Stimulated activated CD8-positive, alpha-beta memory T cell treated with anti-CD3 and anti-CD28 coated beads, Interleukin-7, amount 100 ng/mL, for 4 hours (primary cell): ENCODE measurements at regions not wholly inside any gene's neighbourhood (a gene's known extent, or its start where the extent isn't known, plus 50 kb on each side); places are given as distances from the start of the nearest gene placed in this dataset.
"Not testable (repeated sequence)": the region's sequence is repeated elsewhere in the genome, so short reads cannot be mapped to it uniquely, and the experiment has no call there.

ENCODE experiments used
- DNase-seq, 2 donors: peaks; one replicate each; pipeline ENCODE4 v3.0.0-alpha.2; 2020; ENCODE audit warnings: low read depth in 2 of 2

- DNase-seq, result not testable (repeated sequence)
Measured at GRCh38 chr1:228892200-228892599, 156.9 kb downstream of the RHOU start.

GRCh38 chr1:228894442-228894989, 159.2 kb downstream of the RHOU start:
- no peak for DNase-seq

- no peak for DNase-seq
Measured at GRCh38 chr1:228897901-228898300, 162.6 kb downstream of the RHOU start.

DNA sequence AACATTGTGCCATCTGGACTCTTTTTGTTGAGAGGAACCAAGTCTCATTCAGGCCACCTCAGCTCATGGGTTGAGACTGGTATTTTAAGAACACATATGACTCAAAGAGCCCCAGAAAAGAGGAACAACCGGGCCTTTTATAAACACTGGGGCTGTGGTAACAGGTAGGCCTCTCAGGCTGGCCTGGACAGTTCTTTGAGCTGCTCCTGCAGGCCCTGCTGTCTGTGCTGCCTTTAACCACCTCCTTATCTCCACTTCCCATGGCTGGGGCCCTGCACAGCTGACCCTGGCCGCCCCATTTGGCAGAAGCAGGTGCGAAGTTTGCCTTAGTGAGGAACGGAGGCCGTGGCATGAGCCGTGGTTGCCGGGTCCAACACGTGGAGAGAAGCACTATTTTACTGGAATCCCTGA, 163.3 kb downstream of the RHOU start:
- DNase-seq, result no peak

- no peak for DNase-seq
Measured at GRCh38 chr1:228899421-228899956, 164.2 kb downstream of the RHOU start.

GRCh38 chr1:228900099-228900885, 165.0 kb downstream of the RHOU start:
- no peak for DNase-seq

DNA sequence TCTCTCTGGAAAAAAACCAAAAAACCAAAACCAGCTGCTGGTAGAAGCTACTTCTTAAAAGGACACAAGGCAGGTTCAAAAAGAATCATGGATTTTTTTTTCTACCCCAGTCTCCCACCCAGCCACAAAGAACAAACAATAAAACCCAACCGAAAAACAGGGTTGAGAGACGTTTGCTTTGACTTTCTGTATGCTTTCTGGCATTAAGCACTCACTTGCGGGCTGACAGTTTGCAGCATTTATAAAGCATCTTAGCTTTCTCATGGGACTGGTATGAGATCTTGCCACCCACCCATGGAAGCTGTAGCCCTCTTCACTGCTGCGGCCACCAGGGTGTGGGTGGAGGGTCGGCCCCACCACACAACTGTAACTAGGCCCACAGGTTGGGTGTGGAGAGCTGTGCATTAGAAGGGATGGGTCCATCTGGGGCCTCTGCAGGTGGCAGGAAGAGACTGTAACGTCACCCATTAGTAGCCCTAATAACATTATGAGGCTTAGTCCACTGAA, 165.7 kb downstream of the RHOU start:
- no peak for DNase-seq

GRCh38 chr1:228901936-228902681, 166.8 kb downstream of the RHOU start:
- no peak for DNase-seq

DNA sequence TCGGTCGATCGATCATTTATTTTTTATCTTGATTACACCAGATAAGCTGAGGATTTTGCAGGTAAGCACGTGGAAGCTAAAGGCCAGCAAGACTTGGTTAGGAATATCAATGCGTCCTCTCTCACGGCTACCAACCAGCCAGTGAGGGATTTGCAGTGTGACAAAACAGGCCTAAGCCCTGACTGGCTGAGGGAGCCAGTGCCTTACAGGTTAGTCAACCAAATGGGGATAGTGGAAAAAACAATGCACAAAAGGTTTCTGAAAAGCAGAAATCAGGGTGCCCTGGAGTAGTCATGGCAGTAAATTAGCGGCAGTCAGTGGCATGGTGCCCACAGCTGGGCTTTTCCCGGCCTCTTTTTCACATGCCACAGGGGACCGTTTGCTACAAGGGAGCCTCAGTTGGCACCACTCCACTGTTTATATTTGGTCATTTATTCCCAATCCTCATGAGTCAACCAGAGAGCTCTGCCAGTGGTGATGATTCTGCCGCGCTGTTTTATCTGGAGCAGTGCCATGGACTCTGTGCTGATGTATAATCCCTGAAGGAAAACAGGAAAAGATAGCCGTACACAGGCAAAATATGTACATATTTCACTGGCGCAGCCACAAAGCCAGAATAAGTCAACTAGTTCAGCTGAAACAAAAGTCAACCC, 167.6 kb downstream of the RHOU start:
- DNase-seq, result no peak

- DNase-seq, result no peak
Measured at GRCh38 chr1:228903434-228904071, 168.3 kb downstream of the RHOU start.

DNA sequence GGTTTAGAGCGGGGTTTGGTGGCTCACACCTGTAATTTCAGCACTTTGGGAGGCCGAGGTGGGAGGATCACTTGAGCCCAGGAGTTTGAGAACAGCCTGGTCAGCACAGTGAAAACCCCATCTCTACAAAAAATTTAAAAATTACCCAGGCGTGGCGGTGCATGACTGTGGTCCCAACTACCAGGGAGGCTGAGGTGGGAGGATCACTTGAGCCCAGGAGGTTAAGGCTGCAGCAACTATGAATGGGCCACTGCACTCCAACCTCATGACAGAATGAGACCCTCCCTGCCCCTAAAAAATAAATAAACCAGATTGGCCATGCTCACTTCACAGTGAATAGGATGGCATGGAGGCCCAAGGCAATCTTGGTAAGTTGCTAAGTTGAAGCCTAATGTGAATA, 168.9 kb downstream of the RHOU start:
- DNase-seq, result no peak

- DNase-seq, result no peak
Measured at GRCh38 chr1:228905701-228906101, 170.4 kb downstream of the RHOU start.

- no peak for DNase-seq
Measured at GRCh38 chr1:228906223-228906860, 171.1 kb downstream of the RHOU start.

DNA sequence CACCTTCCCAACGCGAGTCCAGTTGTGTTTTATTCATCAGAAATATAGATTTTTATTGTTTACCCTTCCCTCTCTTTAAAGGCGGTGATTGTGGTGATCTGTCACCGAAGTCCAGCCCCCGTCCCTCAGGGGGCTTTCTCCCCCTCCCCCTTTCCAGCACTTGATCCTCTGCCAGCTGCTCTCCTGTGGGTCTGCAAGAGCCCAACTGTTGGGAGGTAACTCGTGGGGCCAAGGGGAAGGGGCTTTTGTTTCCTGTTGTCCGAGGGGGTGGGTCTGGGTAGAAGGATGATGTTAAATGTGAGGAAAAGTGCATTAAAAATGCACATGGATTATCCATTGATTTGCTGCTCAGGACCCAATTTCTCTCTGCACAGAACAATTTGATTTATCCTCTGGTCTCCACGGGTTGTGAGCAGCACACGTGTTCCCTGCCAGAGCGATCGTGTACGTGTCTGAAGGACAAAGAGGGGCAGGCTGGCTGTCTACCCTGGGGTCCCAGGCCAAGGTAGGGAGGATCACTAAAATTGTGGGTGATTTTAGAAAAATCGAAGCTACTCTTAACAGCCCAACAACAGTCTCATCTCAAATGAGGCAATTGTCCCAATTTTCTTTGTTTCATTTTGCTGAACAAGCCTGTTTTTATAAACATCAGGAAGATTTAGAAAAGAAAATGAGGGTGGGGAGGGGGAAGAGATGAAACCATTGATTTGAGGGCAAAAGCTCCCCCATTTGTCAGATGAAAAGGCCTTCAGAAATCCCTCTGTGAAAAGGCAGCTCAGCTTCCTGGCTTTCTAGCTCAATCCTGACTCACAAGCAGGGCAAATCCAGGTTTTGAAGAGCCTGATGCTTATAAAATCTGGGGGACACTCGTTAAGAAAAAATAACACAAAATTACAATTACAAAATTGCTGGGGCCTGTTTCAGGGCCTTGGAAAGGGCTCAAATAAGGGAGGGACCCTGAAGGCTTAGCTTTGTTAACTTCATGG, 176.2 kb downstream of the RHOU start:
- no peak for DNase-seq

DNA sequence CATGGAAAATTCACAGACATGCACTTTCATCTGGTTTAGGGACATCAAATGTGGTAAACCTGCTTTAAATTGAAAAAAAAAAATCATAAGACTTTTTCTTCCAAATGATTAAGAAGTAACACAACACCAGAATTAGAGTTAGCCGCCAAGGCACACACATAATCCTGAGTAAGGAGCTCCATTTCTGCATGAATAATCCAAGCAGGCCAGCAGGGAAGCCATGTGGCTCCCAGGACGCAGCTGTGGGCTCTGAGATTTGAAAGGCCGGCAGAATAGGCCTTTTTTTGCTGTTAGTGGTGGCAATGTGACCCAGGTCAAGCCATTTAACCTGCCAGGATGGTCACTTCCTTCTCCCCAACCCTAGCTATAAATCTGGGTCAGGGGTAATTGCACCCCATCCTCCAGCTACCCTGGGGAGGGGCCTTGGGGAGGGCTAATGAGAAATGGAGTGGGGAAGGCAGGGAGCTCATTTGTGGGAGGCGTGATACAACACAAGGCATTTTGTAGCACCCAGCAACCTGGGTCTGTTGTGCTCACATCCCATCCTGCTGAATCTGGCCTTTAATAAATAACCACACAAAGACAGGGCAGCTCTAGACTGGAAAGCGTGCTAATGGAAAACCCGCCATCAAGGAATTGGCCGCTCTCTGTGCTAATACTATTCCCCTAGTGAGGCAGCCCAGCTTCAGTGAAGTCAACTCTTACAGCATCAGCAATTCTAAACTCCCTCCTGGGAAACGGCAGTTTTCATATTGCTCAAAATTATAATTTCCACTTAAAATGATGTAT, 178.5 kb downstream of the RHOU start:
- DNase-seq, result no peak

GRCh38 chr1:228914700-228915099, 179.4 kb downstream of the RHOU start:
- no peak for DNase-seq

DNA sequence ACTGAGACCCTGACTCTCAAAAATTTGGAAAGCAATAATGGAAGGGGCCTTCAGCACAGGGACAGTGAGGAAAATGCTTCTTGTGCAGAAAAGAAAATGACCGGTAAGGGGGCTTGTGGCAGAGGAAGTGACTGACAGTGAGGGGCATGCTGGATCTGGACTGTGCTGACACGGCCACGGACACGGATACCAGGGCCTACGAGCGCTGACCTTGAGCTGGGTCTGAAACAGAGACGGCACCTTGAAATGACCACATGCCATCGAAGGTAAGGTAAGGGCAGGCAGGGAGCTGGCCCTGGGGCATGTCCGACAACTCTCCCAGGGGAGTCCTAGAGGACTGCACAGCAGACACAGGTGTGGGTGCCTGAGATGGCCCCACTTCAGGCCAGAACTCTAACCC, 182.1 kb downstream of the RHOU start:
- DNase-seq, result no peak

- no peak for DNase-seq
Measured at GRCh38 chr1:228917755-228918154, 182.5 kb downstream of the RHOU start.

DNA sequence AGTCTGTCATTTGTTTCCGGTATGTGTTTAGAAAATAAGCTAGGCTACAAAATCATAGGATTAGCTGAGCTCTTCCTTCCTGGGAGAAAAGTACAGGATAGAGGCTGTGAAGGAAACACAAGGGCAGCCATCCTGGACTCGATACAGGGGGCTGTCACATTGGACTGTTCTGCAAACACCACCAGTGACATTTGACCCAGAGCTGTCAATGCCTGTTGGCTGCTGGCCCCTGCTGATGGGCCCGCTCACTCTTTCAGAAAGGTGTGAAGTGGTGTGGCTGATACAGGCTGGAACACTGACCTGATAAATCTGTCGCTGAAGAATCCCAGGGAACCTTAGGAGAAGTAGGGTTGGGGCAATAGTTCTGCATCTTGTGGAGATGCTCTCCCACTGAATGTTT, 183.1 kb downstream of the RHOU start:
- DNase-seq, result no peak
